Activated CD8-positive, alpha-beta memory T cell treated with anti-CD3 and anti-CD28 coated beads for 24 hours (primary cell): ENCODE measurements at regions not wholly inside any gene's neighbourhood (a gene's known extent, or its start where the extent isn't known, plus 50 kb on each side); places are given as distances from the start of the nearest gene placed in this dataset.

Experiments used
- DNase-seq: peaks from one replicate; pipeline ENCODE4 v3.0.0-alpha.2; 2020

- no peak for DNase-seq
Observed at GRCh38 chr12:97097734-97098133, 190.7 kb downstream of the NEDD1 start.

GRCh38 chr12:97109441-97109840, 202.4 kb downstream of the NEDD1 start:
- no peak for DNase-seq

- DNase-seq, result no peak
Observed at GRCh38 chr12:97112136-97112535, 205.1 kb downstream of the NEDD1 start.

GRCh38 chr12:97118796-97119375, 211.8 kb downstream of the NEDD1 start:
- DNase-seq, result no peak

- no peak for DNase-seq
Observed at GRCh38 chr12:97127061-97127460, 220.0 kb downstream of the NEDD1 start.

GRCh38 chr12:97131220-97131981, 224.3 kb downstream of the NEDD1 start:
- no peak for DNase-seq

GRCh38 chr12:97132270-97132669, 225.2 kb downstream of the NEDD1 start:
- no peak for DNase-seq

- no peak for DNase-seq
Observed at GRCh38 chr12:97134495-97134894, 227.4 kb downstream of the NEDD1 start.

GRCh38 chr12:97140355-97140754, 233.3 kb downstream of the NEDD1 start:
- DNase-seq, result no peak

- DNase-seq, result no peak
Observed at GRCh38 chr12:97142737-97143410, 235.8 kb downstream of the NEDD1 start.

GRCh38 chr12:97148941-97149559, 242.0 kb downstream of the NEDD1 start:
- DNase-seq, result peak; percentile 55

GRCh38 chr12:97151481-97151880, 244.4 kb downstream of the NEDD1 start:
- no peak for DNase-seq

- no peak for DNase-seq
Observed at GRCh38 chr12:97159377-97159776, 252.3 kb downstream of the NEDD1 start.

- DNase-seq, result no peak
Observed at GRCh38 chr12:97160277-97160676, 253.2 kb downstream of the NEDD1 start.

- no peak for DNase-seq
Observed at GRCh38 chr12:97162173-97162572, 255.1 kb downstream of the NEDD1 start.

- DNase-seq, result no peak
Observed at GRCh38 chr12:97164936-97165335, 257.9 kb downstream of the NEDD1 start.

- no peak for DNase-seq
Observed at GRCh38 chr12:97167598-97167997, 260.5 kb downstream of the NEDD1 start.

- no peak for DNase-seq
Observed at GRCh38 chr12:97168804-97169203, 261.7 kb downstream of the NEDD1 start.

- DNase-seq, result no peak
Observed at GRCh38 chr12:97169889-97170567, 263.0 kb downstream of the NEDD1 start.

GRCh38 chr12:97173688-97174410, 266.8 kb downstream of the NEDD1 start:
- DNase-seq, result no peak

GRCh38 chr12:97177481-97177880, 270.4 kb downstream of the NEDD1 start:
- no peak for DNase-seq

GRCh38 chr12:97181571-97182265, 274.7 kb downstream of the NEDD1 start:
- DNase-seq, result no peak
